Stimulated activated CD8-positive, alpha-beta memory T cell treated with anti-CD3 and anti-CD28 coated beads, Interleukin-2, amount 100 ng/mL, for 1 hour (primary cell): ENCODE measurements at regions not wholly inside any gene's neighbourhood (a gene's known extent, or its start where the extent isn't known, plus 50 kb on each side); places are given as distances from the start of the nearest gene placed in this dataset.

Experiments
- DNase-seq, 2 donors: peaks; one replicate each; pipeline ENCODE4 v3.0.0-alpha.2; 2020; ENCODE audit warnings: low read depth in 2 of 2

DNA sequence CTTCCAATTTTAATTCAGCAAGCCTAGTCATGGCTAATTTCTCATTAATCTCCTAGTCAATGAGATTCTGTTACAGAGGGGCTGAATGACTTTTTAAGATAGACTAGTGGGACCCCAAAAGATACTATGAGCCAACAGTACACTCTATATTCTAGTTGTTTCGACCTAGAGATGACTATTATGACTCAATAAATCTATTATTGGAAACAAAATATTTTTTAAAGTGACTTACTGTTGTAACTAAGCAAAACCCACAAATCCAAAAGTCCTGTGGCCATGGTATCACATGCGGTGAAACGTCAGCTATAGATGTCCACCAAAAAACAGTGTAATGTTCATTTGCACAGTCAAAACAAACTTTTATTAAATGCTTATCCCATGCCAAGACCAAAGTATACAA lies 95.3 kb upstream of the ADO start:
- no peak for DNase-seq

DNA sequence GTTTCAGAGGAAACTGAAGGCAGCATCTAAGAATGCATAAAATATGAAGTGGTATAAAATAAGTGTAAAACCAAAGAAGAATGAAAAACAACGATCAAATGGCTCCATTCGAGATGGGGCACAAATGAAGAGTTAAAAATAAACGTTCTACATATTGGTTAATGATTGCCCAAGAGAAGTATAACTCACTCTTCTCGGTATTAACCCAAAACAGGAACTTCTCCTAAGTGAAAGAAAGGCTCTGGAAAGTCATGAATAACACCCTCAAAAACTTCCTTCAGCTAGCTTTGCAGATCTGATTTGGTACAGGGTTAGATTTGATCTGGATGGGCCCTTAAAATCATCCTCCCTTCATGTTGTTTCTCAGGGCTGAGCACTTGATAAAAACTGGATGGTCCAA lies 94.3 kb upstream of the ADO start:
- no peak for DNase-seq

DNA sequence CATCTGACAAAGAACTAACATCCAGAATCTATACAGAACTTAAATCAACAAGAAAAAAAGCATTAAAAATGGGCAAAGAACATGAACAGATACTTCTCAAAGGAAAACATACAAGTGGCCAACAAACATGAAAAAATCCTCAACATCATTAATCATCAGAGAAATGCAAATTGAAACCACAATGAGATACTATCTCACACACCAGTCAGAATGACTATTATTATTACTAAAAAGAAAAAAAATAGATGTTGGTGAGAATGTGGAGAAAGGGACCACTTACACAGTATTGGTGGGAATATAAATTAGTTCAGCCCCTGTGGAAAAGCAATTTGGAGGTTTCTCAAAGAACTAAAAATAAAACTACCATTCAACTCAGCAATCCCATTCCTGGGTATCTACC lies 89.1 kb upstream of the ADO start:
- DNase-seq = no peak

DNA sequence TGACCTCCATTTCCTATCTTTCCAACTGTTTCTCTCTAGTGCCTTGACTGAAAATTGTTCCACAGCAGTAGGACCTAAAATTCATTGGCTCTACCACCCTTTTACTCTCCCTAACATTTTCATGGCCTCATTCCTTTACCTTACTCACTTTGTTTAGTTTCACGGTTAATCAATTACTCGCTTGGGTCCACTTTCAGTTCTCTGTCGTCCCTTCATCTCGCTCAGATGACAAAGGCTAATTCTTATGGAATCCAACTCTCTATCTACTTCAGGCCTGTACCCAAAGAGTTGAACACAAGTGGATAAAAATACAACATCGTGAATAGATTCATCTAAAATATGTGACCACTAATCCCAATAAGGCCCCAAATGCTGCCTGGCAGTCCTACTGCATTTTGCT lies 85.9 kb upstream of the ADO start:
- no peak for DNase-seq

DNA sequence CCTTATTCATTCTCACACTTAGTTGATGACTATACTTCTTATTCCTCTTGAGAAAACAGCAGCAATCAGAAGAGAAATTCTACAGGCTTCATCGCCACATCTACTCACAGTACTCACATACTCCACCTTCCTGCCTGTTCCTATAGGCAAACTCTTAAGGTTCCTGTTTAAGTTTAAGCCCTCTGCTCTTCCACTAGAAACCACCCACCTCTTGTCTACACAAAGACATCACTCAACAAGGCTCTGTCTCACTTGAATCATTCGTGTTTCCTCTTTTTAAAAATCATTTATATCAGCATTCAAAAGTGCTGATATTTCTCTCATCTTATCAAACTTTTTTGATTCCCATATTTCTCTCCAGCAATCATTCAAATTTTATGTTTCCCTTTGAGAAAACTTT lies 85.5 kb upstream of the ADO start:
- DNase-seq = no peak

DNA sequence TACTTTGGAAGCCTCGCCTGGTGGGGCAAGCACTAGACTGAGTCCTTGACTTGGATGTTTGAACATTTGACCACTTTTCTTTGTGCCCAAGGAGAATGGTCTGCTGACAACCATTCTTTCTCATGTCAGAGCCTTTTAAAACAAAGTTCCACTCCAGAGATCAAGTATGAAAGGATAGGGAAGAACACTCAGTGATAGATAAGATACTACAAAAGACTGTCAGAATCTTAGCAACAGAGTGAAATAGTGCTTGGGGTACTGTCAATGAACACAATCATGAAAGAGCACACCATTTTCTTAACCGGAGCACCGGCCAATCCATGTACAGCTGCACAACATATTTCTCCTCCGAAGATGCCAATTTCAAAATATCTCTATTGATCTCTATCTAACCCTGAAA lies 82.8 kb upstream of the ADO start:
- no peak for DNase-seq

DNA sequence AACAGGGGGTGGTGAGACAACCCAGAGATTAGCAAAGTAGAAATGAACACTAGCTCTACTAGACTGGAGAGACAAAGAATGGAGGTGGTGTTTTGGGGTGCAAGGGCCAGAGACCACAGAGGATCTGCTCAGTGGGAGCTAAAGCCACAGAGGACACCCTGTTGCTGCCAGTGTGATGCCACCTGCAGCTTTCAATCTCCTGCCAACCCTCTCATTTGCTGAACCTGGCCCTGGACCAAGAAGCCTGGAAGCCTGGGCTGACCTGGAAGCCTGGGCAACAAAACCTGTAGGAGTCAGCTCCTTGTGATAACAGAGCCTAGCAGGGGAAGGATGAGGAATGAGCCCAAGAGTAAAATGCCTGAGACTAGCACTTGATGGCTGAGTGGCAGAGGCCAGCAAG lies 81.1 kb upstream of the ADO start:
- DNase-seq = no peak

DNA sequence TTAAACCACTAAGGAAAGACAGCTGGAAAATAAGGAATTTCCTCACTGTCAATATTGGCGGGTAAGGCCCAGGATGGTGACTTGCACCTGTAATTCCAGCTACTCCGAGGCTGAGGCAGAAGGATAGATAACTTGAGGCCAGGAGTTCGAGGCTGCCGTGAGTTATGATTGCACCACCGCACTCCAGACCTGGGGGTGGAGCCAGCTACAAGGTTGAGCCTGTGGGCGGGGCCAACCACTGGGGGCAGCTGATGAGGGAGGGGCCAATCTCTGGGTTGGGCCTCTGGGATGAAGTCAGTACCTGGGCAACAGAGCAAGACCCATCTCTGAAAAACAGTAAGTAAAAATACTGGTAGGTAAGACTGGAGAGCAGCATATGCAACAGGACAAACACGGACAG lies 80.1 kb upstream of the ADO start:
- no peak for DNase-seq

DNA sequence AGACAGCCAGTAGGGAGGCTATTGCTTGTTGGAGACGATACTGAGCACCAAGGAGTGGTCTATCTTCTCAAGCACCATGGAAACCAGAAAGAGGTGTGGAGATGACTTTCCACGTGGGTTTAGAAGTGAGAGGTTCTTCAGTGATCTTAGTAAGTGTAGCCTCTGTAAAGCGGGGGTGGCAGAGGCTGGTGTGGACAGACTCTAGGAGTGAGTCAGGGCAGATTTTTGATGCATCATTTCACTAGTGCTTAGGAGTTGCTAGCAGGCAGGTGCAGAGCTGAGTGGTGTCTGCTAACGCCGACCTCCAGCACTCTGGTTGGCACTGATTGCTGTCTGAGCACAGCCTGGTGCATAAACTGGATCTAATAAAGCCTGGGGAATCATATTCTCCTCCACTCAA lies 78.4 kb upstream of the ADO start:
- no peak for DNase-seq

DNA sequence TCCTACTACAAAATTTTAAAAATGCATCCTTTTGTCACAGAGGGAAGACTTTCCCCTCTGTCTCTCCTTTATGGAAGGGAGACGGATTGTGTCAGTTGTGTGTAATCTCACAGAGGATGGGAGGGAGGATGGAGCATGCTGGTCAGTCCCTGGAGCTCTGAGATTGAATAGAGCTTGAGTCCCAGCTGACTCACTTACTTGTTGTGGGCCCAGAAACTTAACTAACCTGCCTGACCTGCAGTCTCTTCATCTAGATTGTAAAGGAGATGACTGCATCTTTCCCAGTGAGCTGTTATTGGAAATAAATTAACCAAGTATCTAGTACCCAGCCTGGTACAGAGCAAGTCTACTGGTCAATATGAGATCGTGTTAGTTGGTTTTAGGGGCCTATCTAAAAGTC lies 77.9 kb upstream of the ADO start:
- DNase-seq = no peak

DNA sequence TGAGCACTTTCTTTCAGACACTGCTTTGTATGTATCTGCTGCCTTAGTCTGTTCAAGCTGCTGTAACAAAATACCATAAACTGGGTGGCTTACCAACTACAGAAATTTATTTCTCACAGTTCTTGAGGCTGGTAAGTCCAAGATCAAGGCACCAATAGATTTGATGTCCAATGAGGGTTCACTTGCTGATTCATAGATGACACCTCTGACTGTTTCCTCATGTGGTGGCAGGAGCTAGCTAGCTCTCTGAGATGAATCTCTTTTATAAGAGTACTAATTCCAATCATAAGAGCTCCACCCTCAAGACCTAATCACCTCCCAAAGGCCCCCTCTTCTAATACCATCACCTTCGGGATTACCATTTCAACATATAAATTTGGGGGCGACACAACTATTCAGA lies 76.6 kb upstream of the ADO start:
- no peak for DNase-seq

DNA sequence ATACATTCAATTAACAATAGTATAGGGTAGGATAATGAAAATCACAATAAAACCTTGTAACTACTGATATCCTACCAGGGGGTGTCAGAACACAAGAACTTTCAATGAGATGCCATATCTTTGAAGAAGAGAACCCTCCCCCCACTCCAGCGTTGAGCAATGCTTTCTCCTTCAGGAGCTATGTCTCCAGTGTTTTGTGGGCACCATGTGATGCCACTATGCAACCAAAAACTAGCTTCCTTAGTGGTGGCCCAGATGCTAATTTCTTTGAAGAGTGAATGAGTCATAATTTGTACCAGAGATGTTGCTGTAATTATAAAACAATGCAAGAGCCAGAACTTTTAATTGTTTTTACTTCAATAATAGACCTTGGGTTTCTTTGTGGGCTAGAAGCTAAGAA lies 76.0 kb upstream of the ADO start:
- no peak for DNase-seq

DNA sequence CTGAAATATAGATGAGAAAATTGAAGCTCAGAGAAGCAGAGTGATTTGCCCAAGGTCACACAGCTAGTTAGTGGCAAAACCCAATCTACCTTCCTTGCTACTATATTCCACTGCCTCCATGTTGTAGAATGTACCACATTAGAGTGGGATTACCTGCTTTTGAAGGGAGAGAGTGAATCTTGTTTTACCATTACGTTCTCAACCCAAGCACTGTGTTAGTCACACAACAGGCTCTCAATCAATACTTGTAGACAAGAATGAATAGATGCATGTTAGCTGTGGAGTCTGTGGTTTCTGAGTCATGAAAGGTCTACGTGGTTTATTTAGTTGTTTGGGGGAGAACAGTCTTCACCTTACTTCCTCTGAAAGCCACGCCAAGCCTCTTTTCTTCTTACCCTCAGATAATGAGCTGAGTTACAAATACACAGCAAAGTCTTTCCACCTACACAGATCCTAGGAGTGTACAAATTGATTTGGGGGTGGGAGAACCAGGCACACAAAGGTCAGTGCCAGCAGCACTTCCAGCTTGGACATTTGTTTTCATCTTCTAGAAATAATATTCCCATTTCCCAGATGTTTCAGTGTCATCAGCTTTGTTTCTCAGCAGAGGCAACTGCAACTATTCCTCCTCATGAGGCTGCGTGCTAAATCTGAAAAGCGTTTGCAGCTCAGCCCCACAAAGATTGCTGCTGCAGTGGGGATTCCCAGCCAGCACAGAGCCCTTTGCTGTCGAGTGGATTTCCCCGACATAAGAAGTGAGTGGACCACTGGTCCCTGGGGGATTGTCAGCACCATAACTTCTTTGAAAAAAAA lies 71.5 kb upstream of the ADO start:
- DNase-seq = peak; percentile 26 to 28

DNA sequence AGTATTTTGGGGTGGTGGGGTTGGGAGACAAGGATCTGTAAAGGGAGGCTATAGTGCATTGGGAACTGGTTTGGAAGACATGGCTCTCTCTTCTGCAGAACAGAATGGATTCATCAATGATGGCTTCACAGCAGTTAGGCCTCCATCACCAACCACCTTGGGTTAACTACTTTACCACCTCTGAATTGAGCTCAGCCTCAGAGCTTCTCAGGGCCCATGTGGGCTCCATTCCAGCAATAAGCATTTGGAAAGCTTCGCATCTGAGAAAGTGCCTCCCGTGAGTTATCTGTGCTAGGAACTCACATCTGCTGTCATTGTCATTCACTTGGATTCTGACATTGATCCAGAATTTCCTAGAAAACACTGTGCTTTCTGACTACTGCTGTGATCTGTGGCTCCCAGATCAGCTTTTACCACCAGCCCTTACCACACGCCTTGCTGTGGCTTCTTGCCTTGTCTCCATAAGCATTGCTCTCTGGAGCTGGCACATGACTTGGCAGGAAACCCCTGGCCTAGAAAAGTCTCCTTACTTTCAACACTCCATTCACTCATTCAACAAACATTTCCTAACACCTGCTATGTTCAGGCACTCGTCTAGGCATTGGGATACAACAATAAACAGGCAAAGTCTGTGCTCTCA lies 70.7 kb upstream of the ADO start:
- no peak for DNase-seq

DNA sequence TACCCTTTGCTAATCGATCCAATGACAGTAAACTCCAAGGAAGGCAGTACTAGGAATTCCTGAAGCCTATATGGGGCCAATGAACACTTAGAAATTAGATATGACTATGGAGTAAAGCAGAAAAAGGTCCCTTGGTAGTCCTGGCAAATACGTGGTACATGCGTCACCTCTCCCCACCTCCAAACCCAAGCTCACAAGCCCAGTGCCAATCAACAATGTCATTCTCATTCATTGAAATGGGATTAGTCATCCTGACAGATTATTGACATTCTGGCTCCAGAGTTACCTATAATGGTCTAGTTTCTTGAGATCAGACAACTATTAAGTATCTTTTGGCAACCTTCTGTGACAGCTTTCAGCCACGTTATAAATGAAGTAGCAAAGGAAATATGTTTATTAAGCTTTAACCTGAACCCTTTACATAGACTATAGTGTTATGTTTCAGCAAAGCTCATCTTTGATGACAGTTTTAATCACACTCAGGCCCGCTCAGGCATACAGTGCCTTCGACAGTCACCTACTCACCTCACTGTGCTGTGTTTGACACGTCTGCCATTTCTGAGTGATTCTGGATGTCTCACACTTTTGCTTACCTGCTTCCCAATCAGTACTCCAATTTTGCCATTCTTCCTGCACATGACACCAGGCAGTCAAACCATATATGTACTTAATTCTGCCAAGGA lies 69.6 kb upstream of the ADO start:
- DNase-seq = no peak

DNA sequence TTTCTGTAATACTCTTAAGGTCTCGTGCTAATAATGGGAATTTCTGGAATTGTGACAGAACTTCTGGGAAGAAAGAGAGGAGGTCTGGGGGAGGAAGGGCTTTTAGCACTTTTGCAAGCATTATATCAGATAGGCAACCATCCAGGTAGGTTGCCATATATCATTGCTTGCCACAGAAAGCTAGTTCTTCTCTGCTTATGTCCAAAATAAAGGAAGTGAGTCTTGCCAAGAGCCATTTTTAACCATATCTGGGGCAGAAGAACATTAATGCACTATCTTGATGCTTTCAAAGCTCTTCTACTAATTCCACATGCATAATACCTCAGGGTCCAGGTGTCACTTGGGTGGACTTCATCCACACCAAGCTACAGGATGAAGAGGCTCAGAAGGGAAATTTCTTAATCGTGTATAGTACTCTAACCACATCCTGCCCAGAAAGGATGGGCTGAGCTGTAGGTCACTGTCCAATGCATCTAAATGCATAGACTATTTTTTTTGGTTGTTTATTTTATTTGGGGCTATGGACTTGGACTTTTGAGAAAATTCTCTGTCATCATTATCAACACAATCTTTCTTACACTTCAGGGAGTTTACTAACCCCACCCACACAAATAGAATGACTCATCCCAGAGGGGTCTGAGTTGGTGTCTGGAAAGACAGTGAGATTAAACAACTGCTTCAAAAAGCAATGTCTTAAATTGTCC lies 68.9 kb upstream of the ADO start:
- DNase-seq = no peak

DNA sequence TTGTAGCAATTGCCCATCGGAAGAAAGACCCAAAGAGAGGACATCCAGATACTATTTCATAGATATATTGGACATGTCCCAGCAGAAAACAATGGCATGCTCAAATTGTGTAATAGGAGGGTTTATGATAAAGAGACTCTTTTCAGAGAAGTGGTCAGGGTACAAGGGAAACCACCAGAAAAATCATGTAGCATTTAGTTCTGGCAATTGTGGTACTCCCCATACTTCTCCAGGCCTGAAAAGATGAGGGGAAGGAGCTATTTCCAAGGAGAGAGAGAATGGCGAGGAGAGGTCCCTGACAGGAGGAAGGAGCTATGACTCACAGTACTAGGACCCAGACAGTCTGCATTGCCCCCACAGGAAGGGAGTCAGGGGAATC lies 68.4 kb upstream of the ADO start:
- DNase-seq = no peak

DNA sequence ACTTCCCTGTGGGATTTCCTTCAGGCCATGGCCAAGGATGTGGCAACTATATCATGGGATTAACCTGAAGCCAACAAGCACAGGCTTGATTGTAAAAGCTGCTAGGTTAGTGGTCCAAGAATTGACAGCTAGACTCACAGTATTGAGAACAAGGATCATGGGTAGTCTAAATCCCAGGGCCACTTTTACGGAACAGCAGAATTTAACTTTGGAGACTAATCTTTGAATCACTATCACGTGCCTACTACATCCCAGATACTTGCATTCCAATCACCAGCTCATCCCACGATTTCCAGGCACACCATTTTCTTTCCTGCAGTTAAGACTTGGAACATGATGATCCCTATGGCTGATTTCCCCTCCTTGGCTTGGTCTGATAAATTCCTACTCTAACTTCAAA lies 65.6 kb upstream of the ADO start:
- DNase-seq = no peak

DNA sequence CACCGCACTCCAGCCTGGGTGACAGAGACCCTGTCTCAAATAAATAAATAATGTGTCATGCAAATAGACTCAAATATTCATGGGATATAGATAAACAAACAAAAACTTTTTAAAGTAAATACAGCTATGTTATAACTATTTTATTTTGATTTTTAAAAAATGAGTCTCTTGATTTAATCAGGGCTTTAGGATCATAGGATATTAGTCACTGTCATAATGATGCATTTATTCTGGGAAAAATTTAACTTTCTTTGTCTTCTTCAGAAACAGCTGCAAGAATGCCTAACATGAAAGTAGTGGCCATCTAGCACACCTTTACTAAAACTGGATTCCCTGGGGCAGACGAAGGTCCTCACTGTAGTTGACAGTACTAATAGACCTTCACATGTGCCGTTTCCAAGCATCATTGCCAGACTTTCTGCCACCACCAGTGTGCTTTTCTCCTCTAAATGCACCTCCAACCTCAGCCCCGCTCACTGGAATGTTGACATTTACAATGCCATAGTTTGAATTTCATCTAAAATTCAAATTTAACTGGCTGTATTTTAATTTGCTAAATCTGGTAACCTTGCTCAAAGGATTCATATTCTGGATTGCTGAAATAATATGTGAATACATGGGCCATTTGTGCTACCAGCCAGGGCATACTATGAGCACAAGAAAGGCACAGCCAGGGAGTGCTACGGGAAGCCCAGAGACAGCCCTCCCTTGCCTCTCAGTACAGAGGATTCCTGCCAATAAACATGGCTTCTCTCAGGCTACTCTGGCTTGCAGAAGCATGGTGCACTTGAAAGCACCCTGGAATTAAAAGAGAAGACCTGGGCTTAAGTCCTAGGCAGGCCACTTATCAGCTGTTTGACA lies 63.4 kb upstream of the ADO start:
- DNase-seq = no peak

DNA sequence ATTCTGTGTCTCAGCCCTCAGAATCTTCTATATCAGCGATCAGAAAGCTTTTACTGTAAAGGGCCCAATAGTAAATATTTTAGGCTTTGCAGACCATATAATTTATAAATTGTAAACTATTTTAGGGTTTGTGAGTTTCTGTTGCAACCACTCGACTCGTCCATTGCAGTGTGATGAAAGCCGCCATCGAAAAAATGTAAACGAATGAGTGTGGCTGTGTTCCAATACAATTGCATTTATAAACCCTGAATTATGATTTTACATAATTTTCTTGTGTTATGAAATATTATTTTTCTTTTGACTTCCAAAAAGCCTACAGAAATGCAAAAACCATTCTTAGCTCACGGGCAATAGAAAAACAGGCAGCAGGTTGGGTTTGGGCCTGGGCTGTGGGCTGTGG lies 62.5 kb upstream of the ADO start:
- DNase-seq = no peak

DNA sequence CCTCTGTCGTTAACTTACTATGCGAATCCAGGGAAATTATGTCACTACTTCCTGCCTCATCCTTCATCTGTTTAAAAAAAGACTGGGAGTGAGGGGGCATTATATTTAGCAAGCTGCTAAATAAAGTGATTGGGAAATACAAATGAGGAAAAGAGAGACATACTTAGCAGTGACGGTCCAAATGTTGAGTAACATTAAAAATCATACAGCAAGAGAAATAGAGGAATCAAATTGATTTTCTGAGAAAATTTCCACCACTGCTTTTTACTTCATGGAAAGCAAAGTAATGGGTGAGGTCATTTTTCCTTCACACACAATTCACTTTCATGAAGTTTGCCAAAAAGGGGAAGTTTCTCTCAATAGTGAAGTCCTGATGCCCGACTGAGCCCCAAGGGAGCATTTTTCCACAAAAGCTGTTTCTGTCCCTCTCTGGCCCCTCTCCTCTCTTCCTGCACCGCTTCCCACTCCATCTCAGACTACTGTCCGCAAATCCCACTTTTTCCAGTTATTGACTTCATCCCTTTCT lies 61.9 kb upstream of the ADO start:
- DNase-seq = no peak
